GM21737 (cell line): ENCODE measurements at regions not wholly inside any gene's neighbourhood (a gene's known extent, or its start where the extent isn't known, plus 50 kb on each side); places are given as distances from the start of the nearest gene placed in this dataset.

Source experiments
- ATAC-seq: cut with Tn5 transposase; IDR thresholded peaks from one replicate; pipeline ENCODE4 v1.9.1; 2021; ENCODE audit warnings: mild to moderate bottlenecking, moderate library complexity; ENCODE audit not compliant: unreplicated experiment

DNA sequence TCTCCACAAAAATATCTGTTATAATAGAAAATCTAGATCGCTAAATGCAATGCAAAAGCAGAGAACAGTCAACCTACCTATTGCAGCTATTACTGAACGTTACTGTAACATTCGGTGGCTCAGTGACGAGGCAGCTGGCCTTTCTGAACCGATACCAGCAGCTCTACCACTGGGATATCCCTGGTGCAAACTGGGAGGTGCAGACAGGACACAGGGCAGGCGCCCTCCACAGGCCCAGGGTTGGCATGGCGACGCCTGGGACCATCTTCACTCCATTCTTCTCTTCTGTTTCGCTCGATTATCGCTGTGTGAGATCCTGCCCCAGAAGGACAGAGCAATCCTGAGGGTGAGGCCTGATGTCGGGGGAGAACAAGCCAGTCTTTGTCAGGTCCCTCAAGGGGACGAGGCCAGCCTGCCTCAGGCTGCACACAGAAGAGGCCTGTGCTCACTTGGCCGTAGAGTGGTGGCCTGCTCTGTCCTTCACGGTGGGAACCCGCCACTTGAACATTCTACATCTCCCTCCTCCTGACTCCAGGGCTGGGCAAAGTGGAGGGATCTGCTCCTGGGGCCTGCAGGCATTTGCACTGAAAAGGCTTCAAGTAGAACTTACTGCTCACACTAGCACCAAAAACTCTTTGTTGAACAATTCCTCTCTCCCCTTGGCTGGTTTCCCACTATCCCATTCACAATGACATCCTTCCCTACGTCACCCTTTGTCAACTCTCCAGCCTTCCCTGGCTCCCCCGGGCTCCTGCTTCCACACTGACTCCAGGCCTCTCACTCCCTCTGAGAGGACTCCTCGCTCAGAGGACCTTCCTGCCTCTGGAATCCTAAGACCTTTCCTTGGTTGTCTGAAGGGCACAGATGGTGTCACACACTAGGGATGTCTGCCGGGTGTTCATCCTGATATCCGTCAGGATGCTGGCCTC, 49.7 kb downstream of the CYRIA start:
- ATAC-seq = no peak

- ATAC-seq = no peak
Observed at GRCh38 chr2:16615246-16615645, 50.4 kb downstream of the CYRIA start.

DNA sequence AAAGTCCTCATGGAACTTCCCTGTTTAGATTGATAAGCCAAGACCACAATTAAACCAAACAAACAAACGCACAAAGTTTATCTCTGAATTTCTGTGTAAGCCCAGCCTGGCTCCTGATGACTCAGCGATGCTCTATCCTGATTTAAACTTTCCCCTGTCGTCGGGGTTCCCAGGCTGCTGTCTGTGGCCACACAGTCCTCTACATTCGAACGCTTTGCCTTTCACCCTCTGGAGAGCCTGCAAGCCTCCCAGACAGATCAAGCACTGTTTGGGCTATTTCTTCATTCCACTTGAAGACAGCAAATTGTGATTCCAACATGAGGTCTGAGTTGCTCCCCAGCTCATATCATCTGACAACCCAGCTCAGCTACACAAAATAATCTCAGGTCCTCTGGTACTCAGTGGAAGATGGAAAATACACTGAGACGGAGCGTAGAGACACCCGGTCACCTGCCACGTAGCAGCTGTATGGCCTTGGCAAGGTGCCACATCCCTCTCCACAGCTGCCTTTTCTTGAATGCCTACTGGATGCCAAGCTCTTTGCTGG, 51.2 kb downstream of the CYRIA start:
- no peak for ATAC-seq

GRCh38 chr2:16613539-16614011, 52.1 kb downstream of the CYRIA start:
- ATAC-seq = no peak

GRCh38 chr2:16612490-16612889, 53.1 kb downstream of the CYRIA start:
- ATAC-seq = no peak

- no peak for ATAC-seq
Observed at GRCh38 chr2:16609786-16610185, 55.8 kb downstream of the CYRIA start.

DNA sequence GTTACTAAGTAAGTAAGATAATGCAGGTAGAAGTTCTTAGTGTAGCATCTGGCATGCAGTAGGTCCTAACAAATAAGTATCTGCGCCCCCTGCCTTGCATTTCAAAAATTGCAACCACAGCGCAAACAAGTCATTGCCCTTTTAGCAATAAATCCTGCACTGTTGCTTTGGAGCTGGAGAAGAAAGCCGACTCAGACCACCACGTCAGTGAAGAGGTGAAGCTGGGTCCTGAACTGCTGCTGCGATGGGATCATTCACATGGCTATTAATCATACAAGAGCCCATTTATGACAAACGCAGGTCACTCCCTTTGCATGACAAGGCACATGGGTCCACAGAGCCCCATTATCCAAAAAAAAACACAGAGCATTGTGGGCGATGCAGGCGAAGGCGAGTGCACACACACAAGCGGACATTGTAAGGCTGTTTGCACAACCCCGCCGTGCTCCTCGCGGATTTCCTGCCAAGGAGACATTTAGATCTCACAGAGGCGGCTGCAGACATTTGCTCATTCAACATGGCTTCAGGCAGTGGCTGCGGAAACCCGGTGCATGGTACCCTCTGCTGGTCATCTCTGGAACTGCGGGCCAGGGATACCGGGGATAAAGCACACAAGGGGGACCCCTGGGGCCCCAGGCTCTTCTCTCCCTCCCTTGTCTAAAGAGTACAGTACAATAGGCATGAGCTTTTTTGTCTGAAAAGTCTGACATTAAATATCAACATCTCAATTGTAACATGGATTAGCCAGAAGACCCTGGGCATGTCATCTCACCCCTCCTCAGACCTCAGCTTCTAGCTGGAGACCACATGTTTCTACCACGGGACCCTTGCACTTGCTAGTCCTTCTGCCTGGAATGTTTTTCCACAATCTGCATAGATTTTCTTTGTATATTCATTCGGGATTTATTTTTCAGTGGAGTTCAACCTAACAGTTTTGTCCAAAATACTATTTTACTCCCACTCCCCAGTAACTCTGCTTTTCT, 56.7 kb downstream of the CYRIA start:
- peak; percentile 91 for ATAC-seq

DNA sequence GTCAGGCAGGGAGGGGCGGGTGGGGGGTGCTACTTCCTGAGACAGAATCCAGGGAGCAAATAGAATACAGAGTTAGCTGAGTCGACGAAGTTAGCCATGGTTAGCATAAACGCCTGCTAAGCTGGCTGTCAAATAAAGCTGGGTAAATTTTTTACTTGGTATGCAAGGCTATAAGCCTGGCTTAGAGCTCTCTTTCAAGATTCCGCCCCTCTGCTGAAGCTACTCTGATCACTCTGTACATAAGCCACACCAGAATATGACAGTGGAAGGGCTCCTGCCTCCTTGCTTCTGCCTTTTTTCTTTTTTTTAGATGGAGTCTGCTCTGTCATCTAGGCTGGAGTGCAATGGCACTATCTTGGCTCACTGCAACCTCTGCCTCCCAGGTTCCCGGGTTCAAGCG, 58.3 kb downstream of the CYRIA start:
- no peak for ATAC-seq

DNA sequence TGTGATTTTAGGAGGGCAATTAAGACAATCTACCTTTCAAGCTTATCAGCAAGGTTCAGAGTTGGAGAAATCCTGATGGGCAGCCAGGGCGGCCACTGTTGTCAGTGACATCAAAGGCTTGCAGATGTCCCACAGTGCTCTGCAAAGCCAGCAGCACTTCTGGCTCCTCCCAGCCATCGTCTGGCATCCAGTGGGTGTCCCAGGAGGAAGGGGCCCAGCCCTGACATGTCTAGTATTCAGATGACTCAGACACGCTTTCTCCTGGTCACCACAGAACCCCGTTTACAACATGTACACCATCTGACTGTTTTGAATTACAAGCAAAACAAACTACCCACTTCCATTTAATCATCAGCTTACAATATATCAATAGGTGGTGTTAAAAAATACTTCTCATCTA, 61.4 kb downstream of the CYRIA start:
- no peak for ATAC-seq

- no peak for ATAC-seq
Observed at GRCh38 chr2:16591370-16591933, 74.2 kb downstream of the CYRIA start.

GRCh38 chr2:16589465-16589864, 76.2 kb downstream of the CYRIA start:
- ATAC-seq = no peak

- ATAC-seq = no peak
Observed at GRCh38 chr2:16588565-16588964, 77.1 kb downstream of the CYRIA start.

DNA sequence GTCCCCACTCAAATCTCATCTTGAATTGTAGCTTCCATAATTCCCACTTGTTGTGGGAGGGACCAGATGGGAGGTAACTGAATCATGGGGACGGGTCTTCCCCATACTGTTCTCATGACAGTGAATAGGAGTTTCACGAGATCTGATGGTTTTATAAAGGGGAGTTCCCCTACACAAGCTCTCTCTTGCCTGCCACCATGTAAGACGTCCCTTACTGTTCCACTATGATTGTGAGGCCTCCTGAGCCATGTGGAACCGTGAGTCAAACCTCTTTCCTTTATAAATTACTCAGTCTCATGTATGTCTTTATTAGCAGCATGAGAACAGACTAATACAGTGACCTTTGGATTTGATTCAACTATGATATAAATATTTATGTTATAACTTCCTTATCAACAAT, 78.0 kb downstream of the CYRIA start:
- no peak for ATAC-seq

- no peak for ATAC-seq
Observed at GRCh38 chr2:16584824-16585540, 80.7 kb downstream of the CYRIA start.

DNA sequence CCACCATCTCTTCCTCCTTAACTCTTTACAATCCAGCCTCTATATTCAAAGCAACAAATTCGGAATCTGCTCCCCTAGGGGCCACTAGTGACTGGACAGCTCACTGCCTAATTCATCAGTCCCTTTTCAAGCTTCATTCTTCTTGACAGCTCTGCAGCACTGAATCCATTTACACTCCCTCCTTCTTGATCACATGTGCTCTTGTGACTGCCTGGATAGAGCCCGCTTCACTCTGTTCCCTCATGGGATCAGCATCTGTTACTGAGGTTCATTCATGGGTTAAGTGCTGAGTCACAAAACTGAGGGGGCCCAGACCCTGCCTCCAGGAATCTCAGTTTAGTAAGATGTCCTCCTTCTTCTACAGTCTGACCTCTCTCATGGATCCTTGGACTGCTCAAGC, 81.5 kb downstream of the CYRIA start:
- no peak for ATAC-seq

- no peak for ATAC-seq
Observed at GRCh38 chr2:16581241-16581640, 84.4 kb downstream of the CYRIA start.

GRCh38 chr2:16578081-16578480, 87.6 kb downstream of the CYRIA start:
- no peak for ATAC-seq

- no peak for ATAC-seq
Observed at GRCh38 chr2:16570516-16570915, 95.1 kb downstream of the CYRIA start.

- ATAC-seq = no peak
Observed at GRCh38 chr2:16568998-16569784, 96.4 kb downstream of the CYRIA start.
